GM10266 (cell line): ENCODE measurements at regions not wholly inside any gene's neighbourhood (a gene's known extent, or its start where the extent isn't known, plus 50 kb on each side); places are given as distances from the start of the nearest gene placed in this dataset.

Experiments
- DNase-seq: peaks from one replicate; pipeline ENCODE4 v3.0.0; 2012; ENCODE audit errors: extremely low spot score
- TF ChIP-seq, protein P1 (sequence below): IDR thresholded peaks from 2 replicates; pipeline ENCODE4 v1.5.1; 2012; ENCODE audit warnings: mild to moderate bottlenecking, low read depth; ENCODE audit not compliant: control insufficient read depth, insufficient read depth; ENCODE audit errors: missing control alignments

GRCh38 chr11:37642296-37642695 lies 1044.3 kb upstream of the RAG2 start:
- TF ChIP-seq, protein P1, sequence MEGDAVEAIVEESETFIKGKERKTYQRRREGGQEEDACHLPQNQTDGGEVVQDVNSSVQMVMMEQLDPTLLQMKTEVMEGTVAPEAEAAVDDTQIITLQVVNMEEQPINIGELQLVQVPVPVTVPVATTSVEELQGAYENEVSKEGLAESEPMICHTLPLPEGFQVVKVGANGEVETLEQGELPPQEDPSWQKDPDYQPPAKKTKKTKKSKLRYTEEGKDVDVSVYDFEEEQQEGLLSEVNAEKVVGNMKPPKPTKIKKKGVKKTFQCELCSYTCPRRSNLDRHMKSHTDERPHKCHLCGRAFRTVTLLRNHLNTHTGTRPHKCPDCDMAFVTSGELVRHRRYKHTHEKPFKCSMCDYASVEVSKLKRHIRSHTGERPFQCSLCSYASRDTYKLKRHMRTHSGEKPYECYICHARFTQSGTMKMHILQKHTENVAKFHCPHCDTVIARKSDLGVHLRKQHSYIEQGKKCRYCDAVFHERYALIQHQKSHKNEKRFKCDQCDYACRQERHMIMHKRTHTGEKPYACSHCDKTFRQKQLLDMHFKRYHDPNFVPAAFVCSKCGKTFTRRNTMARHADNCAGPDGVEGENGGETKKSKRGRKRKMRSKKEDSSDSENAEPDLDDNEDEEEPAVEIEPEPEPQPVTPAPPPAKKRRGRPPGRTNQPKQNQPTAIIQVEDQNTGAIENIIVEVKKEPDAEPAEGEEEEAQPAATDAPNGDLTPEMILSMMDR, result no peak
- no peak for DNase-seq

GRCh38 chr11:37632748-37633147 lies 1034.7 kb upstream of the RAG2 start:
- DNase-seq, result no peak
- TF ChIP-seq, protein P1, result no peak

GRCh38 chr11:37630866-37631265 lies 1032.8 kb upstream of the RAG2 start:
- TF ChIP-seq, protein P1, result no peak
- no peak for DNase-seq

DNA sequence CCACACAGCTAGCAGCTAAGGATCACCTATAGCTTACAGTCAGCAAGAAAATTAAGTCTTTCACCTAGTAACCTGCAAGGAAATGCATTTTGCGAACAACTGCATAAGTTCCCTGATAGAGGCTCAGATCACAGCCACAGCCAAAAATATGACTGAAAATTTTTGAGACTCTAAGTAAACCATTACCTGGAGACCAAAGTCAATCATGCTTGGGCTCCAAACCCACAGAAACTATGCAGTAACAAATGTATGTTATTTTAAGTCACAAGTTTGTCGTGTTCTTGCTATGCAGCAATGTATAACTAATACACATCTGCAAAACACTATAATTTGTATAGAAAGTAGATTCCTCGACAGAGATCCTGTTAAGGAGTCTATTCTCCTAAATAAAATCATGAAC lies 1025.7 kb upstream of the RAG2 start:
- TF ChIP-seq, protein P1, result no peak

GRCh38 chr11:37621662-37622061 lies 1023.6 kb upstream of the RAG2 start:
- no peak for DNase-seq

More for the DNA sequence above, 1025.7 kb upstream of the RAG2 start:
- no peak for DNase-seq

GRCh38 chr11:37616291-37616690 lies 1018.3 kb upstream of the RAG2 start:
- DNase-seq, result no peak
- TF ChIP-seq, protein P1, result no peak

More at GRCh38 chr11:37621662-37622061, 1023.6 kb upstream of the RAG2 start:
- TF ChIP-seq, protein P1, result no peak

DNA sequence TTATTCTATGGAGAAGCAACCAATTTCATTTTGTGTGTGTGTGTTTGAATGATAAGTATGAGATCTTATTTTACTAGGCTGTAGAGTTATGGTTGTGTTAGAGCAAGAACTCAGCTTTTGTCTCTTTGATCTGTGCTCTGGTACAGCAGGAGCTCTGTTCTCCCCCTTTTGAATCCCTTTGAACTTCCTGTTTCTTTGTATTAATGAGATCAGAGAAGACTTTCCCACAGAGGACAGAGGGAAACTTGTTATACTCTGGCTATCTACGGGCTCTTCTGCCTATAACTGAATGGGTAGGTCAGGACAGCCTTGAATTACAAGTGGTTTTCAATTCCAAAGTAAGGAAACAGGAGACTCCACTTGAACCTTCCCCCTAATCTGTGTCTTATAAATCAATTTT lies 1015.0 kb upstream of the RAG2 start:
- TF ChIP-seq, protein P1, result no peak
- no peak for DNase-seq
